ENCODE measurements at regions not wholly inside any gene's neighbourhood (a gene's known extent, or its start where the extent isn't known, plus 50 kb on each side); places are given as distances from the start of the nearest gene placed in this dataset.

GRCh38 chr2:163375070-163375469 is 360.7 kb downstream of the FIGN start:
- H3K36me3 ChIP-seq: no peaks in the 10 kb centered on the region
- H3K9me3 ChIP-seq: no peaks in the 10 kb centered on the region
- TF ChIP-seq CTCF (IDR thresholded peaks at IDR 0.05): no peak
- no peak for DNase-seq (ENCODE audit: low spot score)
- H3K27ac ChIP-seq: no peak overlapping the region
- peaks cover 0 to 6% of the 10 kb centered on the region in 2 donors for H3K4me1 ChIP-seq (ENCODE audit: control insufficient read depth in 1 of 2, low read depth in 2 of 2)
- no peaks in the 10 kb centered on the region for H3K27me3 ChIP-seq (replicated peaks; ENCODE audit: insufficient read depth)
- H3K4me3 ChIP-seq: no peak overlapping the region
- ATAC-seq (ENCODE audit: insufficient number of reproducible peaks, low FRiP score, low read depth): no peak

- no peaks in the 10 kb centered on the region for H3K9me3 ChIP-seq
- H3K4me3 ChIP-seq: no peak overlapping the region
- TF ChIP-seq CTCF (IDR thresholded peaks at IDR 0.05): no peak
- no peak overlapping the region for H3K27ac ChIP-seq
- ATAC-seq (ENCODE audit: insufficient number of reproducible peaks, low FRiP score, low read depth) (no peak), DNase-seq (ENCODE audit: low spot score) (no peak)
- no peaks in the 10 kb centered on the region for H3K27me3 ChIP-seq (replicated peaks; ENCODE audit: insufficient read depth)
- H3K36me3 ChIP-seq: no peaks in the 10 kb centered on the region
- H3K4me1 ChIP-seq (ENCODE audit: control insufficient read depth in 1 of 2, low read depth in 2 of 2): peaks cover 0 to 6% of the 10 kb centered on the region in 2 donors
These were observed 361.5 kb downstream of the FIGN start for GRCh38 chr2:163374282-163374681.

- H3K27me3 ChIP-seq (replicated peaks; ENCODE audit: insufficient read depth): no peaks in the 10 kb centered on the region
- ATAC-seq (ENCODE audit: insufficient number of reproducible peaks, low FRiP score, low read depth) (no peak), DNase-seq (ENCODE audit: low spot score) (no peak)
- no peak for TF ChIP-seq CTCF (IDR thresholded peaks at IDR 0.05)
- H3K4me1 ChIP-seq (ENCODE audit: control insufficient read depth in 1 of 2, low read depth in 2 of 2): peaks cover 0 to 6% of the 10 kb centered on the region in 2 donors
- no peak overlapping the region for H3K27ac ChIP-seq
- no peak overlapping the region for H3K4me3 ChIP-seq
- H3K9me3 ChIP-seq: no peaks in the 10 kb centered on the region
- H3K36me3 ChIP-seq: no peaks in the 10 kb centered on the region
These were observed 362.3 kb downstream of the FIGN start for GRCh38 chr2:163373496-163373895.

- no peak for ATAC-seq (ENCODE audit: insufficient number of reproducible peaks, low FRiP score, low read depth)
- no peaks in the 10 kb centered on the region for H3K27me3 ChIP-seq (replicated peaks; ENCODE audit: insufficient read depth)
- peaks cover 0 to 3% of the 10 kb centered on the region in 2 donors for H3K4me1 ChIP-seq (ENCODE audit: control insufficient read depth in 1 of 2, low read depth in 2 of 2)
- TF ChIP-seq CTCF (IDR thresholded peaks at IDR 0.05): no peak
- H3K9me3 ChIP-seq: no peaks in the 10 kb centered on the region
- H3K27ac ChIP-seq: no peak overlapping the region
- H3K4me3 ChIP-seq: no peak overlapping the region
- no peak for DNase-seq (ENCODE audit: low spot score)
- H3K36me3 ChIP-seq: no peaks in the 10 kb centered on the region
These were observed 365.5 kb downstream of the FIGN start for GRCh38 chr2:163370169-163370886.

GRCh38 chr2:163369111-163369510 is 366.7 kb downstream of the FIGN start:
- DNase-seq (ENCODE audit: low spot score): no peak
- Histone ChIP-seq H3K9me3 (no peaks in the 10 kb centered on the region), H3K4me1 (ENCODE audit: control insufficient read depth in 1 of 2, low read depth in 2 of 2) (no peaks in the 10 kb centered on the region), H3K4me3 (no peak overlapping the region), H3K36me3 (no peaks in the 10 kb centered on the region), H3K27ac (no peak overlapping the region), H3K27me3 (replicated peaks; ENCODE audit: insufficient read depth) (no peaks in the 10 kb centered on the region)
- no peak for ATAC-seq (ENCODE audit: insufficient number of reproducible peaks, low FRiP score, low read depth)
- TF ChIP-seq CTCF (IDR thresholded peaks at IDR 0.05): no peak

Measured in thoracic aorta (tissue), 2 donors.